ENCODE measurements at regions not wholly inside any gene's neighbourhood (a gene's known extent, or its start where the extent isn't known, plus 50 kb on each side); places are given as distances from the start of the nearest gene placed in this dataset.

DNA sequence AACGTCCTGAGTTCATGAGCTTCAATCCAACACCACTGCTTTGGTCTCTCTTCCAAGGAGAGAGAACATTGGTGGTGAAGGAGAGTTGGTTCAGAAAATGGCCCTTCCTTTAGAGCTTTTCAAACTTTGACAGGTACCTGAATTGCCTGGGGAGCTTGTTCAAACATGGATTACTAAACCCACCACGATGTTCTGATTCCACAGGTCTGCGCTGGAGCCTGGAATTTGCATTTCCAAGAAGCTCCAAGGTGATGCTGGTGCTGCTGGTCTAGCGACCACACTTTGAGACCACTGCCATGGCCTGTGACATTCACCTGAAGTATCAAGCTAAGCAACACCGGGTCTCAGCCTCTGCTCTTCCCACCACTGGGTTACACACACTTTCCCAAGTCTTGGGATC, 60.2 kb downstream of the GSX1 start:
- TF ChIP-seq, protein P1, sequence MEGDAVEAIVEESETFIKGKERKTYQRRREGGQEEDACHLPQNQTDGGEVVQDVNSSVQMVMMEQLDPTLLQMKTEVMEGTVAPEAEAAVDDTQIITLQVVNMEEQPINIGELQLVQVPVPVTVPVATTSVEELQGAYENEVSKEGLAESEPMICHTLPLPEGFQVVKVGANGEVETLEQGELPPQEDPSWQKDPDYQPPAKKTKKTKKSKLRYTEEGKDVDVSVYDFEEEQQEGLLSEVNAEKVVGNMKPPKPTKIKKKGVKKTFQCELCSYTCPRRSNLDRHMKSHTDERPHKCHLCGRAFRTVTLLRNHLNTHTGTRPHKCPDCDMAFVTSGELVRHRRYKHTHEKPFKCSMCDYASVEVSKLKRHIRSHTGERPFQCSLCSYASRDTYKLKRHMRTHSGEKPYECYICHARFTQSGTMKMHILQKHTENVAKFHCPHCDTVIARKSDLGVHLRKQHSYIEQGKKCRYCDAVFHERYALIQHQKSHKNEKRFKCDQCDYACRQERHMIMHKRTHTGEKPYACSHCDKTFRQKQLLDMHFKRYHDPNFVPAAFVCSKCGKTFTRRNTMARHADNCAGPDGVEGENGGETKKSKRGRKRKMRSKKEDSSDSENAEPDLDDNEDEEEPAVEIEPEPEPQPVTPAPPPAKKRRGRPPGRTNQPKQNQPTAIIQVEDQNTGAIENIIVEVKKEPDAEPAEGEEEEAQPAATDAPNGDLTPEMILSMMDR (IDR thresholded peaks at IDR 0.05), result no peak
- no peak for TF ChIP-seq POLR2AphosphoS5 (IDR thresholded peaks at IDR 0.05)
- no peak for TF ChIP-seq POLR2A (IDR thresholded peaks at IDR 0.05)

All from suprapubic skin (tissue), 4 donors.